MM.1S (cell line): ENCODE measurements at regions not wholly inside any gene's neighbourhood (a gene's known extent, or its start where the extent isn't known, plus 50 kb on each side); places are given as distances from the start of the nearest gene placed in this dataset.

Experiments
- DNase-seq: peaks from one replicate; pipeline ENCODE4 v3.0.0-alpha.2; 2015
- H2AFZ ChIP-seq: fragments of 300-600 bp; sonication (generic); 2 replicates; pipeline ENCODE4 v1.6.0; 2016; ENCODE audit warnings: antibody characterized with exemption, low read length
- H3F3A ChIP-seq: fragments of 300-600 bp; sonication (generic); 2 replicates; pipeline ENCODE4 v1.6.1; 2016; ENCODE audit warnings: mild to moderate bottlenecking, antibody characterized with exemption, low read length, moderate library complexity, mixed read lengths; ENCODE audit not compliant: insufficient read depth
- H3K27ac ChIP-seq: fragments of 300-600 bp; sonication (generic); 2 replicates; pipeline ENCODE4 v1.5.1; 2016; ENCODE audit warnings: mild to moderate bottlenecking, low read length
- H3K27me3 ChIP-seq: fragments of 300-600 bp; sonication (generic); replicated peaks from 2 replicates; pipeline ENCODE4 v1.6.0; 2016; ENCODE audit warnings: low read length; ENCODE audit not compliant: insufficient read depth
- H3K36me3 ChIP-seq: fragments of 300-600 bp; sonication (generic); replicated peaks from 2 replicates; pipeline ENCODE4 v1.6.1; 2016; ENCODE audit warnings: mild to moderate bottlenecking, low read length, mixed read lengths; ENCODE audit not compliant: insufficient read depth
- H3K4me1 ChIP-seq: fragments of 300-600 bp; sonication (generic); 2 replicates; pipeline ENCODE4 v1.6.1; 2016; ENCODE audit warnings: low read length, mixed read lengths
- H3K4me2 ChIP-seq: fragments of 300-600 bp; sonication (generic); 2 replicates; pipeline ENCODE4 v1.6.0; 2016; ENCODE audit warnings: low read depth, low read length
- H3K4me3 ChIP-seq: fragments of 300-600 bp; sonication (generic); 2 replicates; pipeline ENCODE4 v1.5.1; 2016; ENCODE audit warnings: low read length, mixed read lengths
- H3K79me2 ChIP-seq: fragments of 300-600 bp; sonication (generic); 2 replicates; pipeline ENCODE4 v1.6.1; 2016; ENCODE audit warnings: mixed run types, low read length, mixed read lengths
- H3K9ac ChIP-seq: fragments of 300-600 bp; sonication (generic); 2 replicates; pipeline ENCODE4 v1.6.1; 2016; ENCODE audit warnings: low read length, mixed read lengths
- H3K9me2 ChIP-seq: fragments of 300-600 bp; sonication (generic); replicated peaks from 2 replicates; pipeline ENCODE4 v1.6.1; 2016; ENCODE audit warnings: mild to moderate bottlenecking, low read length, mixed read lengths; ENCODE audit not compliant: insufficient read depth
- H3K9me3 ChIP-seq: fragments of 300-600 bp; sonication (generic); replicated peaks from 2 replicates; pipeline ENCODE4 v1.6.1; 2016; ENCODE audit warnings: mild to moderate bottlenecking, low read length, mixed read lengths; ENCODE audit not compliant: insufficient read depth
- H4K20me1 ChIP-seq: fragments of 300-600 bp; sonication (generic); 2 replicates; pipeline ENCODE4 v1.6.1; 2016; ENCODE audit warnings: mild to moderate bottlenecking, low read length, moderate library complexity, mixed read lengths; ENCODE audit not compliant: insufficient read depth
- EZH2 ChIP-seq: fragments of 300-600 bp; sonication (generic); optimal IDR thresholded peaks from 2 replicates; pipeline ENCODE3; 2017; ENCODE audit warnings: low read depth, mild to moderate bottlenecking, antibody characterized with exemption, low read length, mixed read lengths
- EZH2phosphoT487 ChIP-seq: fragments of 300-600 bp; sonication (generic); IDR thresholded peaks from 2 replicates; pipeline ENCODE4 v1.6.1; 2018; ENCODE audit warnings: antibody characterized with exemption, low read length
- TF ChIP-seq, protein P1 (sequence below): fragments of 300-600 bp; sonication (generic); IDR thresholded peaks from 2 replicates; pipeline ENCODE4 v1.5.1; 2016; ENCODE audit warnings: antibody characterized with exemption, low read length, mixed read lengths

DNA sequence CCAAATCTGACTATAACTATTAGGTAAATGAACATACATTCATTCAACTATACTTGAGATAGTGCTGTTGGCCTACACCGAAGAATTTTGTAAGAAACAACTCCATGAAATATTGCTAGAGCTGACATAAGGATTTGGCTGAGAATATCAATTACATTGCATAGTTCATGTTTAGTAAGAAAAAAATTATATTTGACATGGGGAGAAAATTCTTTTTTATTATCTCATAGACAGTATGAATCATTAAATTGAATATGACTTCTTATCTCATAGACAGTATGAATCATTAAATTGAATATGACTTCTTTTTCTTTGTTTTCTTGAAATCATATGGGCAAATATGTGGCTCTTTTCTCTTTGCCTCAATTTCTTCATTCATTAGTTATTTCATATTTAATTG is 212.3 kb upstream of the HSF2 start:
- Histone ChIP-seq H3K4me1 (no peaks in the 10 kb centered on the region), H3K27me3 (no peaks in the 10 kb centered on the region), H3K79me2 (no peaks in the 10 kb centered on the region), H2AFZ (no peak overlapping the region), H3K4me2 (no peak overlapping the region), H3K9ac (no peak overlapping the region), H3K4me3 (no peak overlapping the region), H3K9me3 (no peaks in the 10 kb centered on the region), H3K9me2 (no peaks in the 10 kb centered on the region), H3K36me3 (no peaks in the 10 kb centered on the region), H4K20me1 (no peaks in the 10 kb centered on the region), H3K27ac (no peak overlapping the region), H3F3A (no peaks in the 10 kb centered on the region)
- no peak for DNase-seq
- TF ChIP-seq EZH2phosphoT487, result no peak
- TF ChIP-seq, protein P1, sequence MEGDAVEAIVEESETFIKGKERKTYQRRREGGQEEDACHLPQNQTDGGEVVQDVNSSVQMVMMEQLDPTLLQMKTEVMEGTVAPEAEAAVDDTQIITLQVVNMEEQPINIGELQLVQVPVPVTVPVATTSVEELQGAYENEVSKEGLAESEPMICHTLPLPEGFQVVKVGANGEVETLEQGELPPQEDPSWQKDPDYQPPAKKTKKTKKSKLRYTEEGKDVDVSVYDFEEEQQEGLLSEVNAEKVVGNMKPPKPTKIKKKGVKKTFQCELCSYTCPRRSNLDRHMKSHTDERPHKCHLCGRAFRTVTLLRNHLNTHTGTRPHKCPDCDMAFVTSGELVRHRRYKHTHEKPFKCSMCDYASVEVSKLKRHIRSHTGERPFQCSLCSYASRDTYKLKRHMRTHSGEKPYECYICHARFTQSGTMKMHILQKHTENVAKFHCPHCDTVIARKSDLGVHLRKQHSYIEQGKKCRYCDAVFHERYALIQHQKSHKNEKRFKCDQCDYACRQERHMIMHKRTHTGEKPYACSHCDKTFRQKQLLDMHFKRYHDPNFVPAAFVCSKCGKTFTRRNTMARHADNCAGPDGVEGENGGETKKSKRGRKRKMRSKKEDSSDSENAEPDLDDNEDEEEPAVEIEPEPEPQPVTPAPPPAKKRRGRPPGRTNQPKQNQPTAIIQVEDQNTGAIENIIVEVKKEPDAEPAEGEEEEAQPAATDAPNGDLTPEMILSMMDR, result no peak
- no peak for TF ChIP-seq EZH2

DNA sequence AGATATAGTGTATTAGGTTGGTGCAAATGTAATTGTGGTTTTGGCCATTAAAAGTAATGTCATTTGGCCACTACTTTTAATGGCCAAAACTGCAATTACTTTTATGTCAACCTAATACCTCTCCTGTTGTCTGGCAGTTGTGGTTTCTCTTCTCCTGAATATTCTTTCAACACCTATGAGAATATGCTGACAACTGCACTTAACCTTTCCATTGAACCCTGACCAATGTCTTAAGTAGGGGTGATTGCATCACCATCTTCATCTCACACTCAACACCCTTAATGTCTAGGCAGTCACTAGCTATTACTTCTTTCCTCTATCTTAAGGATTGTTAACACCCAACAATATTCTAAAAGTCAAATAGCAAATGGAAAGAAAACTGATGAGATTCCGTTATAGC is 200.5 kb upstream of the HSF2 start:
- Histone ChIP-seq H3K9ac (no peak overlapping the region), H3K9me2 (no peaks in the 10 kb centered on the region), H3F3A (no peaks in the 10 kb centered on the region), H4K20me1 (no peaks in the 10 kb centered on the region), H3K4me2 (no peak overlapping the region), H2AFZ (no peak overlapping the region), H3K4me1 (no peaks in the 10 kb centered on the region), H3K4me3 (no peak overlapping the region), H3K36me3 (no peaks in the 10 kb centered on the region), H3K79me2 (no peaks in the 10 kb centered on the region), H3K9me3 (no peaks in the 10 kb centered on the region), H3K27me3 (no peaks in the 10 kb centered on the region), H3K27ac (no peak overlapping the region)
- no peak for DNase-seq
- no peak for TF ChIP-seq EZH2phosphoT487
- no peak for TF ChIP-seq EZH2
- TF ChIP-seq, protein P1, result no peak

DNA sequence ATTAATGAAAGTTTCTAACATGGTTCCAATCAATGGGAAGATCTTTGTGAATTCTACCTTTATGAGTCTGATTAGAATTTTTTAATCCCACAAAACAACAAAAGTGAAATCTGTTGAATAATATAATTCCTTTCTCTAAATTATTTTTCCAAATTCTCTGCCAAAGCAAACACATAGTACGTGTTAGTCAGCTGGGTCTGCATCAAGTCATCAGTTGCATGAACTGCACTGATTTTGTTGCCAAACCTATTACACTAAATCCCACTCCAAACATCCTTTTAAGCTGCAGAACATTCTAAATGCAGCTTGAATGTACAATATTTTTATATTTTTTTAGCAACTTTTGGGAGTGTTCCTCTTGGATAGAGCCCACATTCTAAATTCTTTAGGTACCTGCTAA is 199.0 kb upstream of the HSF2 start:
- Histone ChIP-seq H3K9me2 (no peaks in the 10 kb centered on the region), H2AFZ (no peak overlapping the region)

More for the DNA sequence above, 199.0 kb upstream of the HSF2 start:
- no peaks in the 10 kb centered on the region for H3K27me3 ChIP-seq
- no peak overlapping the region for H3K27ac ChIP-seq
- no peaks in the 10 kb centered on the region for H4K20me1 ChIP-seq
- H3K79me2 ChIP-seq, result no peaks in the 10 kb centered on the region
- no peaks in the 10 kb centered on the region for H3K36me3 ChIP-seq
- DNase-seq, result no peak
- H3K4me2 ChIP-seq, result no peak overlapping the region
- no peaks in the 10 kb centered on the region for H3K9me3 ChIP-seq
- no peaks in the 10 kb centered on the region for H3K4me1 ChIP-seq
- H3K9ac ChIP-seq, result no peak overlapping the region
- TF ChIP-seq, protein P1, result no peak
- TF ChIP-seq EZH2 (no peak), EZH2phosphoT487 (no peak)
- no peaks in the 10 kb centered on the region for H3F3A ChIP-seq
- H3K4me3 ChIP-seq, result no peak overlapping the region
